Astrocyte (in vitro differentiated cells and primary cell): ENCODE measurements at regions not wholly inside any gene's neighbourhood (a gene's known extent, or its start where the extent isn't known, plus 50 kb on each side); places are given as distances from the start of the nearest gene placed in this dataset.

ENCODE experiments used
- DNase-seq: peaks from one replicate; pipeline ENCODE4 v3.0.0-alpha.2; 2010; ENCODE audit warnings: low read depth
- FAIRE-seq: peaks from 2 replicates; lab custom pipeline; 2011; peaks lifted over from hg19 to GRCh38; lab: Jason Lieb, UNC
- H2AFZ ChIP-seq: 2 replicates; pipeline ENCODE4 v1.6.0; 2012; ENCODE audit warnings: low read depth, low read length, inconsistent platforms
- H3K27ac ChIP-seq: 2 replicates; pipeline ENCODE4 v1.5.1; 2011; ENCODE audit warnings: low read depth, low read length, inconsistent platforms
- H3K27me3 ChIP-seq: 2 replicates; pipeline ENCODE4 v1.6.0; 2011; ENCODE audit warnings: low read length, inconsistent platforms; ENCODE audit not compliant: insufficient read depth
- H3K36me3 ChIP-seq: 2 replicates; pipeline ENCODE4 v1.5.1; 2011; ENCODE audit warnings: low read length, inconsistent platforms; ENCODE audit not compliant: insufficient read depth
- H3K4me1 ChIP-seq: 2 replicates; pipeline ENCODE4 v1.5.1; 2011; ENCODE audit warnings: low read length, inconsistent platforms; ENCODE audit not compliant: insufficient read depth
- H3K4me2 ChIP-seq: 2 replicates; pipeline ENCODE4 v1.6.0; 2012; ENCODE audit warnings: low read length, inconsistent platforms
- H3K4me3 ChIP-seq: 2 replicates; pipeline ENCODE4 v1.5.1; 2011; ENCODE audit warnings: low read depth, mild to moderate bottlenecking, low read length, inconsistent platforms; ENCODE audit not compliant: insufficient read depth
- H3K79me2 ChIP-seq: 2 replicates; pipeline ENCODE4 v1.6.0; 2012; ENCODE audit warnings: mild to moderate bottlenecking, low read length, inconsistent platforms; ENCODE audit not compliant: insufficient read depth
- H3K9ac ChIP-seq: 2 replicates; pipeline ENCODE4 v1.6.0; 2012; ENCODE audit warnings: mild to moderate bottlenecking, low read length, inconsistent platforms
- H3K9me3 ChIP-seq: 2 replicates; pipeline ENCODE4 v1.5.1; 2012; ENCODE audit warnings: low read depth, mild to moderate bottlenecking, low read length, inconsistent platforms; ENCODE audit not compliant: insufficient read depth
- H4K20me1 ChIP-seq: 2 replicates; pipeline ENCODE4 v1.6.0; 2012; ENCODE audit warnings: low read length, inconsistent platforms; ENCODE audit not compliant: insufficient read depth
- H3K27ac Mint-ChIP-seq: one replicate; pipeline ENCODE4 v1.8.0; 2021; ENCODE audit warnings: mild to moderate bottlenecking, mixed read lengths; ENCODE audit not compliant: unreplicated experiment
- H3K27me3 Mint-ChIP-seq: one replicate; pipeline ENCODE4 v1.8.0; 2021; ENCODE audit warnings: low read depth, mixed read lengths; ENCODE audit not compliant: unreplicated experiment
- H3K36me3 Mint-ChIP-seq: one replicate; pipeline ENCODE4 v1.8.0; 2021; ENCODE audit warnings: low read depth, mixed read lengths; ENCODE audit not compliant: unreplicated experiment
- H3K4me1 Mint-ChIP-seq: one replicate; pipeline ENCODE4 v1.8.0; 2021; ENCODE audit warnings: low read depth, mixed read lengths; ENCODE audit not compliant: unreplicated experiment
- H3K4me3 Mint-ChIP-seq: one replicate; pipeline ENCODE4 v1.8.0; 2021; ENCODE audit warnings: mild to moderate bottlenecking, moderate library complexity, mixed read lengths; ENCODE audit not compliant: unreplicated experiment
- H3K9me3 Mint-ChIP-seq: one replicate; pipeline ENCODE4 v1.8.0; 2021; ENCODE audit warnings: mild to moderate bottlenecking, mixed read lengths; ENCODE audit not compliant: unreplicated experiment
- CTCF ChIP-seq: IDR thresholded peaks from 2 replicates; pipeline ENCODE4 v1.5.1; 2011; ENCODE audit warnings: low read depth, mild to moderate bottlenecking, inconsistent platforms, low read length, moderate library complexity; ENCODE audit not compliant: insufficient read depth
- EZH2 ChIP-seq: IDR thresholded peaks from 2 replicates; pipeline ENCODE4 v1.6.1; 2012; ENCODE audit warnings: mild to moderate bottlenecking, low read length, inconsistent platforms; ENCODE audit not compliant: insufficient read depth

- no peak overlapping the region for H3K27ac ChIP-seq
- Mint-ChIP-seq H3K27ac (peak overlapping the region; percentile 56), H3K4me3 (peak overlapping the region; percentile 41), H3K4me1 (peaks cover 20% of the 10 kb centered on the region), H3K27me3 (peaks cover 8% of the 10 kb centered on the region), H3K9me3 (peaks cover 6% of the 10 kb centered on the region), H3K36me3 (no peaks in the 10 kb centered on the region)
- no peak for DNase-seq
- H2AFZ ChIP-seq, result no peak overlapping the region
- H3K36me3 ChIP-seq, result no peaks in the 10 kb centered on the region
- TF ChIP-seq CTCF (no peak), EZH2 (no peak)
- H3K79me2 ChIP-seq, result no peaks in the 10 kb centered on the region
- H3K9ac ChIP-seq, result no peak overlapping the region
- H3K4me2 ChIP-seq, result no peak overlapping the region
- no peaks in the 10 kb centered on the region for H3K27me3 ChIP-seq
- H3K9me3 ChIP-seq, result no peaks in the 10 kb centered on the region
- H3K4me3 ChIP-seq, result no peak overlapping the region
- peaks cover 28% of the 10 kb centered on the region for H3K4me1 ChIP-seq
- FAIRE-seq, result no peak
- H4K20me1 ChIP-seq, result no peaks in the 10 kb centered on the region
Observed at GRCh38 chr6:4664911-4665310, 111.3 kb upstream of the CDYL start.

- Mint-ChIP-seq H3K36me3 (no peaks in the 10 kb centered on the region), H3K4me3 (no peak overlapping the region), H3K9me3 (peaks cover 6% of the 10 kb centered on the region), H3K27ac (no peak overlapping the region), H3K27me3 (peaks cover 8% of the 10 kb centered on the region), H3K4me1 (peaks cover 20% of the 10 kb centered on the region)
- DNase-seq, result peak; percentile 91
- Histone ChIP-seq H3K4me3 (no peak overlapping the region), H3K4me2 (no peak overlapping the region), H3K27ac (no peak overlapping the region), H2AFZ (peak overlapping the region; percentile 28), H3K4me1 (peaks cover 28% of the 10 kb centered on the region), H3K36me3 (no peaks in the 10 kb centered on the region), H4K20me1 (no peaks in the 10 kb centered on the region), H3K27me3 (no peaks in the 10 kb centered on the region), H3K79me2 (no peaks in the 10 kb centered on the region), H3K9me3 (no peaks in the 10 kb centered on the region), H3K9ac (no peak overlapping the region)
- peak; percentile 89 for FAIRE-seq
- TF ChIP-seq CTCF (no peak), EZH2 (no peak)
Observed at GRCh38 chr6:4664117-4664626, 112.0 kb upstream of the CDYL start.

GRCh38 chr6:4662886-4663285 lies 113.3 kb upstream of the CDYL start:
- Histone ChIP-seq H4K20me1 (no peaks in the 10 kb centered on the region), H3K36me3 (no peaks in the 10 kb centered on the region), H3K27me3 (no peaks in the 10 kb centered on the region), H3K9ac (no peak overlapping the region), H3K4me3 (no peak overlapping the region), H3K4me2 (no peak overlapping the region), H2AFZ (no peak overlapping the region), H3K4me1 (peaks cover 19% of the 10 kb centered on the region), H3K27ac (no peak overlapping the region), H3K9me3 (peaks cover 2% of the 10 kb centered on the region), H3K79me2 (no peaks in the 10 kb centered on the region)
- Mint-ChIP-seq H3K4me3 (peak overlapping the region; percentile 54), H3K27me3 (peaks cover 8% of the 10 kb centered on the region), H3K36me3 (no peaks in the 10 kb centered on the region), H3K4me1 (peaks cover 18% of the 10 kb centered on the region), H3K27ac (no peak overlapping the region), H3K9me3 (peaks cover 6% of the 10 kb centered on the region)
- TF ChIP-seq CTCF, result no peak
- TF ChIP-seq EZH2, result no peak
- no peak for DNase-seq
- FAIRE-seq, result no peak
